GM12878 (cell line): ENCODE measurements at regions not wholly inside any gene's neighbourhood (a gene's known extent, or its start where the extent isn't known, plus 50 kb on each side); places are given as distances from the start of the nearest gene placed in this dataset.

Experiments
- ATAC-seq: fragments of 200-7000 bp; cut with Tn5 transposase; 3 replicates; pipeline ENCODE4 v1.9.1; 2020; ENCODE audit warnings: mild to moderate bottlenecking, moderate library complexity
- BruUV-seq: library from RNA; stranded (reverse); fragments of 400-500 nt; replicated peaks from 2 replicates; lab custom pipeline; 2021; lab: Mats Ljungman, UMichigan
- CTCF ChIA-PET: fragments of 300-600 bp; sonication (Branson Sonifier 250); formaldehyde crosslinking; extraction: SDS; loops from one replicate; lab custom pipeline; 2021; ENCODE audit warnings: inconsistent platforms; lab: Yijun Ruan, JAX
- POLR2A ChIA-PET: fragments of 350-600 bp; formaldehyde crosslinking; extraction: SDS; loops from one replicate; lab custom pipeline; 2021; ENCODE audit warnings: inconsistent platforms; lab: Charles Lee
- RAD21 ChIA-PET: fragments of 300-600 bp; sonication (Branson Sonifier 250); formaldehyde crosslinking; loops from one replicate; lab custom pipeline; 2023; ENCODE audit warnings: antibody characterized with exemption; ENCODE audit not compliant: unreplicated experiment; lab: Charles Lee
- SMC1A ChIA-PET: fragments of 300-600 bp; sonication (Branson Sonifier 250); formaldehyde crosslinking; loops from one replicate; lab custom pipeline; 2023; ENCODE audit not compliant: unreplicated experiment, uncharacterized antibody; lab: Charles Lee
- DNase-seq: peaks from one replicate; pipeline ENCODE4 v3.0.0-alpha.2; 2011; ENCODE audit warnings: low read depth, low spot score
- FAIRE-seq: peaks from 3 replicates; lab custom pipeline; 2011; peaks lifted over from hg19 to GRCh38; lab: Jason Lieb, UNC
- H2AFZ ChIP-seq: 2 replicates; pipeline ENCODE4 v1.6.0; 2011; ENCODE audit warnings: low read depth, low read length, control low read depth; ENCODE audit not compliant: control insufficient read depth
- H3K27ac ChIP-seq: 2 replicates; pipeline ENCODE4 v1.5.1; 2011; ENCODE audit warnings: control low read depth; ENCODE audit not compliant: control insufficient read depth, insufficient read depth
- H3K27me3 ChIP-seq, 2 experiments: replicated peaks in 1 of 2; 2 replicates each; pipeline versions ENCODE4 v1.6.0 to v1.6.1; 2011; ENCODE audit warnings: low read length in 1 of 2; ENCODE audit not compliant: control insufficient read depth in 2 of 2, insufficient read depth in 2 of 2
- H3K36me3 ChIP-seq, 2 experiments: 2 replicates each; pipeline ENCODE4 v1.5.1; 2011; ENCODE audit warnings: low read length in 1 of 2; ENCODE audit not compliant: control insufficient read depth in 2 of 2, insufficient read depth in 2 of 2
- H3K4me1 ChIP-seq: 2 replicates; pipeline ENCODE4 v1.6.1; 2011; ENCODE audit warnings: mild to moderate bottlenecking, low read length, moderate library complexity, mixed read lengths; ENCODE audit not compliant: control insufficient read depth, insufficient read depth
- H3K4me2 ChIP-seq: 2 replicates; pipeline ENCODE4 v1.6.0; 2011; ENCODE audit warnings: control low read depth; ENCODE audit not compliant: control insufficient read depth, insufficient read depth
- H3K4me3 ChIP-seq: fragments of 200-600 bp; sonication (generic); 2 replicates; pipeline ENCODE4 v1.5.1; 2016
- H3K79me2 ChIP-seq: 2 replicates; pipeline ENCODE4 v1.6.0; 2011; ENCODE audit warnings: low read length; ENCODE audit not compliant: control insufficient read depth, insufficient read depth
- H3K9ac ChIP-seq: 2 replicates; pipeline ENCODE4 v1.8.0; 2011; ENCODE audit warnings: low read length, control low read depth, mixed read lengths; ENCODE audit not compliant: control insufficient read depth, insufficient read depth
- H3K9me3 ChIP-seq: replicated peaks from 3 replicates; pipeline ENCODE4 v1.5.1; 2011; ENCODE audit warnings: mild to moderate bottlenecking, low read length; ENCODE audit not compliant: control insufficient read depth, insufficient read depth
- H4K20me1 ChIP-seq: 2 replicates; pipeline ENCODE4 v1.6.0; 2011; ENCODE audit not compliant: control insufficient read depth, insufficient read depth
- POU2F2 ChIP-seq: IDR thresholded peaks from 3 replicates; pipeline ENCODE4 v1.6.1; 2011; ENCODE audit warnings: low read depth, mild to moderate bottlenecking, low read length, borderline replicate concordance
- SIN3A ChIP-seq: IDR thresholded peaks from 2 replicates; pipeline ENCODE4 v1.6.1; 2012; ENCODE audit warnings: low read depth, low read length, improper control_type of control experiment
- SMARCA5 ChIP-seq: fragments of 450-650 bp; IDR thresholded peaks from 2 replicates; pipeline ENCODE4 v1.6.1; 2017; ENCODE audit warnings: mild to moderate bottlenecking
- SPI1 ChIP-seq: IDR thresholded peaks from 2 replicates; pipeline ENCODE4 v1.6.1; 2011; ENCODE audit warnings: low read depth, mild to moderate bottlenecking, low read length, moderate library complexity, borderline replicate concordance; ENCODE audit not compliant: insufficient read depth
- SREBF1 ChIP-seq: IDR thresholded peaks from 2 replicates; pipeline ENCODE4 v1.6.1; 2012; ENCODE audit warnings: mild to moderate bottlenecking, low read length
- ZNF24 ChIP-seq: fragments of 450-650 bp; IDR thresholded peaks from 2 replicates; pipeline ENCODE4 v1.6.1; 2017; ENCODE audit warnings: antibody characterized with exemption, mild to moderate bottlenecking
- ZZZ3 ChIP-seq: IDR thresholded peaks from 2 replicates; pipeline ENCODE4 v1.6.1; 2011; ENCODE audit warnings: low read depth; ENCODE audit not compliant: control insufficient read depth, insufficient read length
- WGBS: methylation state at CpG from one replicate; pipeline ENCODE4 v1.1.6; 2016; ENCODE audit warnings: low lambda C conversion rate; ENCODE audit not compliant: insufficient replicate concordance, insufficient coverage; ENCODE audit errors: missing lambda C conversion rate; 5-methylcytosine and 5-hydroxymethylcytosine counted together
- in situ Hi-C: fragments of 300-500 bp; cut with MboI; formaldehyde crosslinking; loops from 9 replicates; pipeline ENCODE4 v1.14.3; 2018; ENCODE audit warnings: mixed read lengths
- intact Hi-C: fragments of 100-400 bp; cut with micrococcal nuclease; formaldehyde crosslinking; loops from one replicate; pipeline ENCODE4 v1.14.2; 2022; ENCODE audit not compliant: unreplicated experiment

DNA sequence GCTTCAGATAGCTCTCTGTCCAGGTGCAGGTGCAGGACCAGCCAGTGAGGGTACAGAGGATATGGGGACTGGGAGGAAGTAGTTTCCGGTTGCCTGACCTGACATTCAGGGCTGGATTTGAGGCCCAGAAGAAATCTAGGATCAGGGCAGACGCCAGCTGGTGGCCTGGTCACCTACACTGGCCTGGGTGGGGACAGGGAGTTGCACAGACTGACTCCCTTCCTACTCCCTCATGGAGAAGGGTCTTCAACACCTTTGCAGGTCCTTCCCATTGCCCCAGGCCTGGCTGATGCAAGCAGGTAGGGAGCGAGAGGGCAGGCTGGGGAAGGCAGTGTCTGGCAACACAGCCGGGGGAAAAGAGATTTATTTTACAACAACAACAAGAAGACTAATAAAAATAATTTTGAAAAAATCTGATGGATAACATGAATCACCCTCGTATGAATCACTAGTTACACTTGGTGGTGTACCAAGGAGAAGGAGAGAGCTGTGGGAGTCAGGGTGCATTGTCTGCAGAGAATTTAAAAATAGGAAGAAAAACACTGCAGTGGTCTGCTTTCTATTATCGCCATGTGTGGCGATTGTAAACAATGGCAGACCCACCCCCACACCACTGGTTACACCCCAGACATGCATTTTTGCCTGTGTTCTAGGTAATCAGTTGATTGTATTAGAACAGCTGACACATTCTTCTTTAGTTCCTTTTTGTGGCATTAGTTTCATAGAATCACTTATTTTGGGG lies 62.3 kb upstream of the SNX9 start:
- CTCF ChIA-PET: interaction anchor here (0.6 to 10.6 kb wide), 9 partner anchors 40 to 472 kb away, joined by 3 to 197 read pairs (median 4); no protein-coding TSS in a partner anchor
- peak overlapping the region; percentile 43; the same call in 1 of the 2 replicates for H3K4me3 ChIP-seq

More for the DNA sequence above, 62.3 kb upstream of the SNX9 start:
- ChIA-PET POLR2A (interaction anchor here (0.9 kb wide), 1 partner anchor 40 kb away, joined by 3 read pairs; no protein-coding TSS in a partner anchor), SMC1A (interaction anchor here (1.0 to 13.0 kb wide), 6 partner anchors 40 to 727 kb away, joined by 3 to 208 read pairs (median 6); no protein-coding TSS in a partner anchor), RAD21 (interaction anchor here (0.8 to 9.0 kb wide), 2 partner anchors 112 to 149 kb away, joined by 3 to 105 read pairs; no protein-coding TSS in a partner anchor)
- FAIRE-seq (no peak), ATAC-seq (peak; percentile 24), DNase-seq (no peak)
- H3K79me2 ChIP-seq: no peaks in the 10 kb centered on the region
- TF ChIP-seq POU2F2: 0 out of 3 replicates have a peak, but pooled peaks have one; percentile 40
- TF ChIP-seq SPI1: no peak
- TF ChIP-seq ZZZ3: no peak
- TF ChIP-seq SREBF1: 0 out of 2 replicates have a peak, but pooled peaks have one; percentile 9
- peak; percentile 55; the same call in 1 of the 2 replicates for TF ChIP-seq SIN3A
- TF ChIP-seq ZNF24: peak; percentile 93
- peak; percentile 81 for TF ChIP-seq SMARCA5
- intact Hi-C loops (loop anchor here (1.0 to 5.0 kb wide), 5 partner anchors 198 to 892 kb away; partner anchors contain the start of genes SYTL3 and ZDHHC14), in situ Hi-C loops (loop anchor here (5.0 kb wide), 1 partner anchor 198 kb away; no protein-coding TSS in a partner anchor)
- BruUV-seq: no TSS peak
- H2AFZ ChIP-seq: no peak overlapping the region
- H3K9ac ChIP-seq: no peak overlapping the region
- H3K27me3 ChIP-seq: no peaks in the 10 kb centered on the region; a peak in 1 of 4 replicates
- peaks cover 54% of the 10 kb centered on the region for H3K4me1 ChIP-seq
- H3K27ac ChIP-seq: 0 out of 2 replicates have a peak overlapping the region, but pooled peaks have one; percentile 14
- H3K9me3 ChIP-seq: no peaks in the 10 kb centered on the region
- H3K4me2 ChIP-seq: peak overlapping the region; percentile 64
- no peaks in the 10 kb centered on the region for H4K20me1 ChIP-seq
- 48% methylated on average over 7 of the region's 7 CpGs for WGBS
- no peaks in the 10 kb centered on the region for H3K36me3 ChIP-seq
